ENCODE measurements at regions not wholly inside any gene's neighbourhood (a gene's known extent, or its start where the extent isn't known, plus 50 kb on each side); places are given as distances from the start of the nearest gene placed in this dataset.

- ChIA-PET POLR2A (no interaction called here), CTCF (no interaction called here)
- DNase-seq (ENCODE audit: extremely low spot score) = no peak
- no peak for TF ChIP-seq CTCF (IDR thresholded peaks at IDR 0.05; ENCODE audit: control extremely low read depth, extremely low read depth, low read depth, missing control alignments)
These were observed 306.6 kb upstream of the LYPLAL1 start for GRCh38 chr1:218867066-218867465.

GRCh38 chr1:218867941-218868626 is 305.6 kb upstream of the LYPLAL1 start:
- CTCF ChIA-PET = interaction anchor here (1.8 kb wide), 1 partner anchor 11 kb away, joined by 6 read pairs; no protein-coding TSS in a partner anchor
- POLR2A ChIA-PET = no interaction called here
- DNase-seq (ENCODE audit: extremely low spot score) = no peak
- no peak for TF ChIP-seq CTCF (IDR thresholded peaks at IDR 0.05; ENCODE audit: control extremely low read depth, extremely low read depth, low read depth, missing control alignments)

GRCh38 chr1:218869276-218869675 is 304.4 kb upstream of the LYPLAL1 start:
- ChIA-PET CTCF (interaction anchor here (0.8 to 1.8 kb wide), 2 partner anchors 9 to 12 kb away, joined by 3 to 6 read pairs; no protein-coding TSS in a partner anchor), POLR2A (no interaction called here)
- DNase-seq (ENCODE audit: extremely low spot score) = no peak
- TF ChIP-seq CTCF (IDR thresholded peaks at IDR 0.05; ENCODE audit: control extremely low read depth, extremely low read depth, low read depth, missing control alignments) = no peak

GRCh38 chr1:218872026-218872425 is 301.7 kb upstream of the LYPLAL1 start:
- ChIA-PET POLR2A (no interaction called here), CTCF (interaction anchor here (1.2 kb wide), 1 partner anchor 30 kb away, joined by 4 read pairs; no protein-coding TSS in a partner anchor)
- TF ChIP-seq CTCF (IDR thresholded peaks at IDR 0.05; ENCODE audit: control extremely low read depth, extremely low read depth, low read depth, missing control alignments) = no peak
- DNase-seq (ENCODE audit: extremely low spot score) = no peak

- CTCF ChIA-PET = no interaction called here
- no peak for DNase-seq (ENCODE audit: extremely low spot score)
- POLR2A ChIA-PET = no interaction called here
- TF ChIP-seq CTCF (IDR thresholded peaks at IDR 0.05; ENCODE audit: control extremely low read depth, extremely low read depth, low read depth, missing control alignments) = no peak
These were observed 300.8 kb upstream of the LYPLAL1 start for GRCh38 chr1:218872928-218873327.

GRCh38 chr1:218874313-218874712 is 299.4 kb upstream of the LYPLAL1 start:
- ChIA-PET CTCF (no interaction called here), POLR2A (no interaction called here)
- no peak for DNase-seq (ENCODE audit: extremely low spot score)
- TF ChIP-seq CTCF (IDR thresholded peaks at IDR 0.05; ENCODE audit: control extremely low read depth, extremely low read depth, low read depth, missing control alignments) = no peak

Measured in GM10248 (cell line).